KMS-11 (cell line): ENCODE measurements at regions not wholly inside any gene's neighbourhood (a gene's known extent, or its start where the extent isn't known, plus 50 kb on each side); places are given as distances from the start of the nearest gene placed in this dataset.

ENCODE experiments used
- H2AFZ ChIP-seq: fragments of 200-600 bp; sonication (generic); 2 replicates; pipeline ENCODE4 v1.6.1; 2016; ENCODE audit warnings: antibody characterized with exemption, mixed run types, low read depth
- H3K27ac ChIP-seq: fragments of 200-600 bp; sonication (generic); 2 replicates; pipeline ENCODE4 v1.6.1; 2016; ENCODE audit warnings: mild to moderate bottlenecking, mixed run types
- H3K27me3 ChIP-seq: fragments of 200-600 bp; sonication (generic); 2 replicates; pipeline ENCODE4 v1.6.1; 2017; ENCODE audit warnings: mild to moderate bottlenecking, low read depth, mixed run types, moderate library complexity; ENCODE audit not compliant: insufficient read depth
- H3K36me3 ChIP-seq: fragments of 200-600 bp; sonication (generic); 2 replicates; pipeline ENCODE4 v1.6.1; 2017; ENCODE audit warnings: mild to moderate bottlenecking, mixed run types; ENCODE audit not compliant: insufficient read depth
- H3K4me1 ChIP-seq: fragments of 200-600 bp; sonication (generic); 2 replicates; pipeline ENCODE4 v1.6.1; 2016; ENCODE audit warnings: mild to moderate bottlenecking, low read depth, mixed run types; ENCODE audit not compliant: poor library complexity, severe bottlenecking
- H3K4me2 ChIP-seq: fragments of 200-600 bp; sonication (generic); 2 replicates; pipeline ENCODE4 v1.7.0; 2016; ENCODE audit warnings: mild to moderate bottlenecking, mixed run types
- H3K4me3 ChIP-seq: fragments of 200-600 bp; sonication (generic); IDR thresholded peaks from 2 replicates; pipeline ENCODE4 v1.6.1; 2017; ENCODE audit warnings: low read depth, low read length, mixed read lengths; ENCODE audit not compliant: insufficient read depth
- H3K79me2 ChIP-seq: fragments of 200-600 bp; sonication (generic); 2 replicates; pipeline ENCODE4 v1.6.1; 2016; ENCODE audit warnings: low read depth, mixed run types; ENCODE audit not compliant: insufficient read depth
- H3K9ac ChIP-seq: fragments of 200-600 bp; sonication (generic); 2 replicates; pipeline ENCODE4 v1.6.1; 2016; ENCODE audit warnings: mild to moderate bottlenecking, mixed run types
- H4K20me1 ChIP-seq: fragments of 200-600 bp; sonication (generic); 2 replicates; pipeline ENCODE4 v1.6.1; 2016; ENCODE audit warnings: mild to moderate bottlenecking, mixed run types; ENCODE audit not compliant: insufficient read depth
- TF ChIP-seq, protein P1 (sequence below): fragments of 200-600 bp; sonication (generic); conservative IDR thresholded peaks from 2 replicates; pipeline ENCODE4 v1.6.1; 2017; ENCODE audit warnings: low read depth, mild to moderate bottlenecking, antibody characterized with exemption, low read length, moderate library complexity, mixed read lengths

DNA sequence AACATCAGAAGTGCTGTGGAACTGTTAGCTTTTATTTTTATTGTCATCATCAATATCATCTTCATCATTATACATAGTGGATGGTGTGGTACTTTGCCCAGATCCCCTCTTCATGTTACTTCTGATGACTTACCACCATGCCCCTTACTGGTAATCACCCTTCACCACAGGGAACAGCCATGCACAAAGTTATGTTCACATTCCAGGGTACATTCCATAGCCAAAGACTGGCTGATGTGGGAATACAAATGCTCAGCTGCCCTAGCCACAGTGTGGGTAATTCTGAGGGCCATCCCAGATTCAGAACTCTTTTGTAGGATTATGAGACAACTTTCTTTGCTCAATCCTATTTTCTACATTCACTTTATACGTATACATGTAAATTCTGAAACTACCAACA lies 691.3 kb upstream of the CXADR start:
- Histone ChIP-seq H3K36me3 (no peaks in the 10 kb centered on the region), H3K9ac (no peak overlapping the region), H3K27ac (no peak overlapping the region), H3K4me1 (no peaks in the 10 kb centered on the region), H3K79me2 (no peaks in the 10 kb centered on the region), H4K20me1 (no peaks in the 10 kb centered on the region), H3K4me3 (no peak overlapping the region), H3K27me3 (no peaks in the 10 kb centered on the region), H3K4me2 (no peak overlapping the region), H2AFZ (no peak overlapping the region)
- TF ChIP-seq, protein P1, sequence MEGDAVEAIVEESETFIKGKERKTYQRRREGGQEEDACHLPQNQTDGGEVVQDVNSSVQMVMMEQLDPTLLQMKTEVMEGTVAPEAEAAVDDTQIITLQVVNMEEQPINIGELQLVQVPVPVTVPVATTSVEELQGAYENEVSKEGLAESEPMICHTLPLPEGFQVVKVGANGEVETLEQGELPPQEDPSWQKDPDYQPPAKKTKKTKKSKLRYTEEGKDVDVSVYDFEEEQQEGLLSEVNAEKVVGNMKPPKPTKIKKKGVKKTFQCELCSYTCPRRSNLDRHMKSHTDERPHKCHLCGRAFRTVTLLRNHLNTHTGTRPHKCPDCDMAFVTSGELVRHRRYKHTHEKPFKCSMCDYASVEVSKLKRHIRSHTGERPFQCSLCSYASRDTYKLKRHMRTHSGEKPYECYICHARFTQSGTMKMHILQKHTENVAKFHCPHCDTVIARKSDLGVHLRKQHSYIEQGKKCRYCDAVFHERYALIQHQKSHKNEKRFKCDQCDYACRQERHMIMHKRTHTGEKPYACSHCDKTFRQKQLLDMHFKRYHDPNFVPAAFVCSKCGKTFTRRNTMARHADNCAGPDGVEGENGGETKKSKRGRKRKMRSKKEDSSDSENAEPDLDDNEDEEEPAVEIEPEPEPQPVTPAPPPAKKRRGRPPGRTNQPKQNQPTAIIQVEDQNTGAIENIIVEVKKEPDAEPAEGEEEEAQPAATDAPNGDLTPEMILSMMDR: no peak

DNA sequence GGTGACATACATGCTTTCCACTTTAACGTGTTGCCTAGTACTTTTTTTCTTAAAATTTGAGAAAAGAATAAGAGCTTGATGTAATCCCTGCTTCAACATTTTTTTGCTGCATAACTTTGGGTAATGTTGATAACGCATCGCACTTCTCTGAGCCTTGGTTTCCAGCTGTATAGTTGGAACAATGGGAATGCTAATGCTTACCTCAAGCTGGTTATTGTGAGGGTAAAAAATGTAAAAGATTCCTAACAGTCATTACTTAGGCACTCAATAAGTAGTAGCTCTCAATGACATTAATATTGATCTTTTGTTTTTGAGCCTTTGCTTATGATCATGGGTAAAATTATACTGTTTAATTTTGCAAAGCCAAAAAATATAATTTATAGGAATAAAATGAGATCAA lies 683.3 kb upstream of the CXADR start:
- Histone ChIP-seq H2AFZ (no peak overlapping the region), H3K4me1 (peaks cover 6% of the 10 kb centered on the region), H3K4me3 (no peak overlapping the region), H3K36me3 (no peaks in the 10 kb centered on the region), H4K20me1 (no peaks in the 10 kb centered on the region), H3K79me2 (no peaks in the 10 kb centered on the region), H3K4me2 (no peak overlapping the region), H3K9ac (no peak overlapping the region), H3K27ac (no peak overlapping the region), H3K27me3 (no peaks in the 10 kb centered on the region)
- TF ChIP-seq, protein P1: no peak

DNA sequence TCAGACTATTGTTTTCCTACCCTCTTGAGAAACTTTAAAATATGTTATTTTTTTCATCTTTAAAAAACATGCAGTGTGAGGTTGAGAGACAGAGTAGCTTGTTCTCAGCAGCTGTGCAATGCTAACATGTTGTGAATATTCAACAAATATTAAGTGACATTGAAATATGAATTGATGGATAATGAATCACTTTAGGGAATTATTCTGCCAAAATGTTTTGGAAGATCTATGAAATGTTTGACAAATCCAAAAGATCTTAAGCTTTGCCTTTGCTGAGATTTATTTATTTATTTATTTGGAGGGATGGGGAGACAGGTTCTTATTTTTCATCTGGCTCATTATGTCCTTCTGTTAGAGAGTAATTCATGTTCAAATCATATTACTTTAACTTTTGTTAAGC lies 680.1 kb upstream of the CXADR start:
- Histone ChIP-seq H3K4me3 (no peak overlapping the region), H3K27me3 (no peaks in the 10 kb centered on the region)

DNA sequence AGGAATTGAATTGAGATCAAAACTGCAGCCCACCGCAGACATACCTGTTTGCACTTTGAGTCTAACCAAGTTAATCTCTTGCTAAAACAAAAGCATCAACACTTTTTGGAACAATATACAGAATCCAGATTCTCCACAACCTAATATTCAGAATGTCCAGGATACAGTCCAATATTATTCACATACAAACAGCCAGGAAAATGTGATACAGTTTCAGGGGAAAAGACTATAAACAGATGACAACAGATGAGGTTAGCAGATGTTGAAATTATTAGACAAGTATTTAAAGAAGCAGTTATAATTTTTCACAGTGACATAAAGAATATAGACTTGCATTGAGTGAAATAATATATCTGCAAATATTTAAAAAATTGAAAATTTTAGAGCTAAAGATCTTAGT lies 678.1 kb upstream of the CXADR start:
- TF ChIP-seq, protein P1: no peak
- Histone ChIP-seq H4K20me1 (no peaks in the 10 kb centered on the region), H3K27me3 (no peaks in the 10 kb centered on the region), H3K4me2 (no peak overlapping the region), H3K4me3 (no peak overlapping the region), H2AFZ (no peak overlapping the region), H3K27ac (no peak overlapping the region), H3K79me2 (no peaks in the 10 kb centered on the region), H3K4me1 (peaks cover 46% of the 10 kb centered on the region), H3K9ac (no peak overlapping the region), H3K36me3 (no peaks in the 10 kb centered on the region)

More for the DNA sequence above, 680.1 kb upstream of the CXADR start:
- Histone ChIP-seq H3K4me2 (no peak overlapping the region), H3K9ac (no peak overlapping the region), H4K20me1 (no peaks in the 10 kb centered on the region), H3K4me1 (peaks cover 26% of the 10 kb centered on the region), H2AFZ (no peak overlapping the region), H3K79me2 (no peaks in the 10 kb centered on the region), H3K27ac (no peak overlapping the region), H3K36me3 (no peaks in the 10 kb centered on the region)
- TF ChIP-seq, protein P1: no peak

DNA sequence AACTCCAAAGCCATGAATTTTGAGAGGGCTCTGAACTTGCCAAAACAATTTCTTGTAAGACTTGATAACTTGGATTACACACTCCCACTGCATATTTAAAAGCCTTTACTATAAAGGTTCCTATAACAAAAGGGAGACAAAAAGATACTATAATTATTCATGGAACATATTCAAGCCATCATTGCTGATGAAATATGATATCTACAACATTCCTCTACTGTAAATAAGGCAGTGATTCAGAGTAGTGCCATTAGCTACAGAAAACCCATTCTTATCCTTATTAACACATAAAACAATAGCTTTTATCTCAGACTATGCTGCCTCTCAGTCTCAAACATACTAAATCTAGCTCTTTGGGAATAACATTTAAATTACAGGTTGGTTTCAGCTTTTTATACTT lies 675.5 kb upstream of the CXADR start:
- Histone ChIP-seq H2AFZ (peak overlapping the region; percentile 68; the same call in 1 of the 2 replicates), H3K4me2 (peak overlapping the region; percentile 70), H4K20me1 (no peaks in the 10 kb centered on the region), H3K27me3 (no peaks in the 10 kb centered on the region), H3K4me1 (peaks cover 55% of the 10 kb centered on the region), H3K9ac (no peak overlapping the region; the same call in 1 of the 2 replicates), H3K4me3 (no peak overlapping the region), H3K36me3 (no peaks in the 10 kb centered on the region), H3K27ac (peak overlapping the region; percentile 55), H3K79me2 (no peaks in the 10 kb centered on the region)
- TF ChIP-seq, protein P1: no peak
